Activated CD4-positive, alpha-beta T cell treated with anti-CD3 and anti-CD28 coated beads, Interleukin-2, amount 50 U/mL, for 16 hours (primary cell): ENCODE measurements at regions not wholly inside any gene's neighbourhood (a gene's known extent, or its start where the extent isn't known, plus 50 kb on each side); places are given as distances from the start of the nearest gene placed in this dataset.

ENCODE experiments used
- DNase-seq: peaks from one replicate; pipeline ENCODE4 v3.0.0-alpha.2; 2020

DNA sequence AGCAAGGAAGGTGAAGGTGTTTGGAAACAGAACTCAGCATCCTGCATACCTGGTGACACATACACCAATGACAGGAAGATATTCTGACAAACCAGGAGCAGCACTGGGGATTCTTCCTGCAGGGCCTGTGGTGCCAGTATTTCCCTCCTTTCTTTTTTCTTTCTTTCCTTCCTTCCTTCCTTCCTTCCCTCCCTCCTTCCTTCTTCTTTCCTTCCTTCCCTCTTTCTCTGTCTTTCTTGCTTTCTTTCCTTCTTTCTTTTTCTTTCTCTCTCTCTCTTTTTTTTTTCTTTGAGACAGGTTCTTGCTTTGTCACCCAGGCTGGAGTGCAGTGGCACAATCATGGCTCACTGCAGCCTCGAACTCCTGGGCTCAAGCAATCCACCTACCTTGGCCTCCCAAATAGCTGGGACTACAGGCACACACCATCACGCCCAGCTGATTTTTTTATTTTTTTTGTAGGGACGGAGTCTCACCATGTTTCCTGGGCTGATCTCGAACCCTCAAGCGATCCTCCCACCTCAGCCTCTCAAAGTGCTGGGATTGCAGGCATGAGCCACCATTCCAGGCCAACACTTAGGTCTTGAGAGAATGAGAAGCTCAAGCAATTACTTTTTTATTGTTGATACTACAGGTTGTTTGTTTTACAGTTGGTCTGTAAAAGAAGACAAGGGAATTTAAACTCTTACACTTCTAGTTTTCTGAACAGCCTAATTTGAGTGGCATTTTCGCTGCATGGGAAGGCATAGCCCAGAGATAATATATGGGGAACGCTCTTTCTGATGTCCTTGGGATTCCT, 54.7 kb upstream of the GATA6 start:
- DNase-seq, result no peak

- DNase-seq, result no peak
These were observed 53.8 kb upstream of the GATA6 start for GRCh38 chr18:22115573-22115972.
